Mucosa of descending colon (tissue), 3 donors: ENCODE measurements at regions not wholly inside any gene's neighbourhood (a gene's known extent, or its start where the extent isn't known, plus 50 kb on each side); places are given as distances from the start of the nearest gene placed in this dataset.

Experiments used
- ATAC-seq: fragments of 200-7000 bp; cut with Tn5 transposase; one replicate; pipeline ENCODE4 v1.9.1; 2020; ENCODE audit warnings: mild to moderate bottlenecking, moderate library complexity
- DNase-seq, 3 donors: peaks; one replicate each; pipeline ENCODE4 v3.0.0-alpha.2; 2020
- H3K36me3 ChIP-seq: fragments of 200-600 bp; one replicate; pipeline ENCODE4 v1.8.0; 2021; ENCODE audit warnings: low read depth, mild to moderate bottlenecking
- H3K4me1 ChIP-seq: fragments of 200-600 bp; one replicate; pipeline ENCODE4 v1.8.0; 2021; ENCODE audit warnings: low read depth, mild to moderate bottlenecking
- H3K4me3 ChIP-seq: fragments of 200-600 bp; one replicate; pipeline ENCODE4 v1.8.0; 2021; ENCODE audit warnings: mild to moderate bottlenecking
- H3K9me3 ChIP-seq: fragments of 200-600 bp; one replicate; pipeline ENCODE4 v1.8.0; 2021; ENCODE audit warnings: mild to moderate bottlenecking
- CTCF ChIP-seq: fragments of 200-600 bp; IDR thresholded peaks from one replicate; pipeline ENCODE4 v1.8.0; 2022; ENCODE audit warnings: antibody characterized with exemption, mild to moderate bottlenecking
- intact Hi-C, 2 donors: fragments of 100-400 bp; cut with DNase I in 1 of 2; cut with micrococcal nuclease in 1 of 2; formaldehyde crosslinking; loops; one replicate each; pipeline versions ENCODE4 v1.11.0 to v1.11.1; 2022; cut with DNase I, micrococcal nuclease
- donor health status: DM: no; HTN: no; CAD: no; lungs with moderate emphysema.
- donor health status: DM: no; HTN: no; CAD: no.
- donor health status: DM: no; HTN: yes; CAD: no.

- no peak overlapping the region for H3K4me3 ChIP-seq
- no peak for TF ChIP-seq CTCF
- intact Hi-C loops: no loop called here
- no peaks in the 10 kb centered on the region for H3K36me3 ChIP-seq
- DNase-seq (no peak), ATAC-seq (no peak)
- no peaks in the 10 kb centered on the region for H3K9me3 ChIP-seq
- H3K4me1 ChIP-seq: no peaks in the 10 kb centered on the region
Measured at GRCh38 chr12:88723219-88723618, 142.9 kb upstream of the KITLG start.

DNA sequence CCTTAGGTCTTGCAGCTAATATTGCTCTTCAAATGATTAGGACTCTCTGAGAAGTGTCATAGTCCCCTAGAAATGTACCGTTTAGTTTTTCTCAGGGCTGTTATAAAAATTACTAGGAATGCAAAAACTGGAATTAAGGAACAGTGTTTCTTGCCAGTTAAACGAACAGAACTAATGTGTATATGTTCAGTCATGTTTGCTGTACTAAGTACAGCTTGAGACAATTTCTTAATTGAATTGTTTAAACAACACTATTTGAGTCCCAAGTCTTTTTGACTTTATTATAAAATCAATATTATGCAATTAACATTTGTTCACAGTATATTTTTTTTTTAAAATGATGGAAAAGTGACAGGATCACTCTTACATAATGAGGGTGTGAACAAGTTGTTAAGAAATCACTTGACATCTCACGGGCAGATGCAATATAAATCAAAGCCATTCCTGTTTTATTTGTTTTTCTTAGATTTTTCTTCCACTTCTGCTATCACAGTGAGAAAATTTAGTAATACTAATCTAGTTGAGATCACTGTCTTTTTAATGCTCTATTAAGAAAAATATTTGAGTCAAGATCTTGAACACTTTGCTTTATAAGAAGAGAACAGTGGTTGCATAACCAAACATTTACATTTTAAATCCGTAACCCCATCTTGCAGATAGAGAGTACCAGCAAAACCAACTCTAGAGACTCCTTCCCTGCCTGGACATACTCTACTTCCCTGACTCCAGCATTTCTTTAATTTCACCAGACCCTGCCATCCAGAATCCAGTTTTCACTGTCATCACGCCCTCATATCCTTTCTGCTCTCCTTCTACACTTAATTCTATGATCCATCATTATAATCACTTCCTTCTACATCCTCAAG lies 140.7 kb upstream of the KITLG start:
- Histone ChIP-seq H3K36me3 (no peaks in the 10 kb centered on the region), H3K4me1 (no peaks in the 10 kb centered on the region), H3K9me3 (no peaks in the 10 kb centered on the region), H3K4me3 (no peak overlapping the region)
- no peak for DNase-seq
- intact Hi-C loops: no loop called here
- no peak for ATAC-seq
- TF ChIP-seq CTCF: no peak

DNA sequence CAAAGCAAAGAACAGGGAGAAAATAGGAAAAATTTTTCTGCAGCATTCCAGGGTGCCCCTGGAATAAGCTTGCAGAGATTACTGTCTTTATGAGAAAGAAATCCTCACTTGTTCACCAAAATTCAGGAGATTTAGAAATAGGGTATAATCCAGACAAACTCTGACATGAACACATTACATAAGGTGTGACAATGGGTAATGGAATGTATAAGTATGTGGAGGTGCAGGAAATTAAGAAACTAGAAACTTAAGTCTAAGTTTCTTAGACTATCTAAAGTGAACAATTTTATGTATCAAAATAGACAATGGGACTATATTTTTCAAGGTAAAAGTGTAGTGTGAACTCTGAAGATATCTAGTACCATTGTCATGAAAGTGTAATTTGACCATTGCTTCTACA lies 140.0 kb upstream of the KITLG start:
- ATAC-seq (no peak), DNase-seq (no peak)
- H3K9me3 ChIP-seq: no peaks in the 10 kb centered on the region
- no peaks in the 10 kb centered on the region for H3K4me1 ChIP-seq
- no peak overlapping the region for H3K4me3 ChIP-seq
- intact Hi-C loops: no loop called here
- TF ChIP-seq CTCF: no peak
- no peaks in the 10 kb centered on the region for H3K36me3 ChIP-seq

GRCh38 chr12:88717188-88717587 lies 136.9 kb upstream of the KITLG start:
- ATAC-seq (no peak), DNase-seq (no peak)
- intact Hi-C loops: no loop called here
- H3K4me3 ChIP-seq: no peak overlapping the region
- no peaks in the 10 kb centered on the region for H3K9me3 ChIP-seq
- TF ChIP-seq CTCF: no peak
- no peaks in the 10 kb centered on the region for H3K36me3 ChIP-seq
- no peaks in the 10 kb centered on the region for H3K4me1 ChIP-seq

- ATAC-seq: no peak
Measured at GRCh38 chr12:88716240-88716639, 136.0 kb upstream of the KITLG start.

More at GRCh38 chr12:88716240-88716639, 136.0 kb upstream of the KITLG start:
- no peak for DNase-seq
- Histone ChIP-seq H3K36me3 (no peaks in the 10 kb centered on the region), H3K4me3 (no peak overlapping the region), H3K4me1 (no peaks in the 10 kb centered on the region), H3K9me3 (no peaks in the 10 kb centered on the region)
- no peak for TF ChIP-seq CTCF
- intact Hi-C loops: no loop called here
